ENCODE measurements at regions not wholly inside any gene's neighbourhood (a gene's known extent, or its start where the extent isn't known, plus 50 kb on each side); places are given as distances from the start of the nearest gene placed in this dataset.

GRCh38 chr1:201708691-201709090, 120.3 kb upstream of the IPO9 start:
- no peak for TF ChIP-seq CTCF (IDR thresholded peaks at IDR 0.05)
- TF ChIP-seq EZH2 (IDR thresholded peaks at IDR 0.05; ENCODE audit: borderline replicate concordance, insufficient read depth, low read depth, low read length, poor library complexity, severe bottlenecking): no peak

Data from B cell (primary cell).